Thoracic aorta (tissue), 2 donors: ENCODE measurements at regions not wholly inside any gene's neighbourhood (a gene's known extent, or its start where the extent isn't known, plus 50 kb on each side); places are given as distances from the start of the nearest gene placed in this dataset.

Source experiments
- ATAC-seq: fragments of 150-250 bp; one replicate; pipeline ENCODE4 v1.8.0; 2017; ENCODE audit warnings: low read depth; ENCODE audit not compliant: insufficient number of reproducible peaks, low FRiP score
- DNase-seq: peaks from one replicate; pipeline ENCODE4 v3.0.0-alpha.2; 2020; ENCODE audit warnings: low spot score
- H3K27ac ChIP-seq, 2 donors: fragments of 200-600 bp; sonication (generic); 1 replicate in 1 of 2; 2 replicates in 1 of 2; pipeline ENCODE4 v1.5.1; 2016; ENCODE audit warnings: mild to moderate bottlenecking in 2 of 2, moderate library complexity in 2 of 2
- H3K27me3 ChIP-seq: fragments of 200-600 bp; sonication (generic); replicated peaks from 2 replicates; pipeline ENCODE4 v1.6.0; 2016; ENCODE audit warnings: mild to moderate bottlenecking; ENCODE audit not compliant: insufficient read depth
- H3K36me3 ChIP-seq: fragments of 200-600 bp; sonication (generic); one replicate; pipeline ENCODE4 v1.5.1; 2016
- H3K4me1 ChIP-seq, 2 donors: fragments of 200-600 bp; sonication (generic); 1 replicate in 1 of 2; 2 replicates in 1 of 2; pipeline versions ENCODE4 v1.5.1 to v1.6.0; 2016; ENCODE audit warnings: low read depth in 2 of 2, mild to moderate bottlenecking in 1 of 2; ENCODE audit not compliant: control insufficient read depth in 1 of 2
- H3K4me3 ChIP-seq: fragments of 200-600 bp; sonication (generic); 2 replicates; pipeline ENCODE4 v1.5.1; 2016; ENCODE audit warnings: mild to moderate bottlenecking
- H3K9me3 ChIP-seq: fragments of 200-600 bp; sonication (generic); 2 replicates; pipeline ENCODE4 v1.5.1; 2016
- CTCF ChIP-seq: fragments of 200-600 bp; sonication (generic); IDR thresholded peaks from one replicate; pipeline ENCODE4 v1.5.1; 2019; ENCODE audit warnings: antibody characterized with exemption

DNA sequence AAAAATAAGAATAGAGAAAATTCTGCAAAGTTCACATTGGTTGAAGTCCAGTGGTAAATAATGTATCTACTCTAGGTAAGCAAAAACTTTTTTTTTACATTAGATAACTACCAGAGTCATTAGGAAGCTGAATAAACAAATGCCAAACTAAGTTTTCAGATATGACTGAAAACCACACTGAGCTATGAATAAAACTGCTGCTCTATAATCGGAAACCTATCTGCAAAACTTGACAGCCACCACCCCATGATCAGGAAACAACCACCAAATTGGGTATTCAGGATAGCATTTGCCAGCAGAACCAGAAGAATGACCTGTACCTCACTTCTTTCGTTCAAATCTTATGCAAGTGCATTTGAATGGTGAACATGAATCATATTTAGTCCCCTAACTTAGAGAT is 173.0 kb upstream of the TET2 start:
- Histone ChIP-seq H3K4me3 (no peak overlapping the region), H3K9me3 (no peaks in the 10 kb centered on the region), H3K4me1 (no peaks in the 10 kb centered on the region), H3K27ac (no peak overlapping the region), H3K36me3 (no peaks in the 10 kb centered on the region), H3K27me3 (no peaks in the 10 kb centered on the region)
- no peak for ATAC-seq
- DNase-seq, result no peak
- no peak for TF ChIP-seq CTCF

DNA sequence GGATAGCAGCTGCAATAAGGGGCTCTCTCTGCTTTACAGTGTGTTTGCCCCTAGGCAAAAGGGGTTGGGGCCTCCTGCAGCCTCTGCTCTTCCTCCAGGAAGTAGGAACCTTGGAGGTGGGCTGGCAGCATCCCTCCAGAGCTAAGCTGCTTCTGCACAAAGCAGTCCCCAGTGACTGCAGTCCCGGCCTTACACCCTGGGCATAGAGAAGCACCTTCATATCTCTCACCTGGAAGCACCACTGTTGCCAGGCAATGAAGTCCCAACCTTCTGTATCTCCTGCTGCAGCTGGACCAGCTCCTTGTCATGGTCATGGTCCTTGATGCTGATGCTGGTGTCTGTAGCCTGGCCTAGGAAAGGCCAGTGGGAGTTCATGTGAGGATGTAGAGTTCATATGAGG is 171.1 kb upstream of the TET2 start:
- no peak for ATAC-seq

DNA sequence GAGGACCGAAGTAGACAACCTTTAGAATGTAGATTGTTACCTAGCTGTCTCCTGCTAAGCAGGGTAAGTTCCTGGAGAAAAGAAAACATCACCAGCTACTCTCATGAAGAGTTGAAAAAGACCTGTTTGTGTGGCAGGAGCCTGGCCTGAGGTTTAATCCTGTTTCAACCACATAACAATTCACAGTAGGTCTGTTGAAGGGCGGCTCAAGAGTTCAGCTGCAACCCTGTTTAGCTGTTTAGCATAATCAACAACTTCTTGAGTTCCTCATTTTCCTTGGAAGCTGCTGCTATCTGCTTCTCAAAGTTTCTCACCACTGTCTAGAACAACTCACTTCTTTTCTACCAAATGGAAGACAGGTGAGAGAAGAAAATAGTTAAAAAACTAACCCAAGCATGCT is 170.4 kb upstream of the TET2 start:
- Histone ChIP-seq H3K9me3 (no peaks in the 10 kb centered on the region), H3K4me3 (no peak overlapping the region), H3K36me3 (no peaks in the 10 kb centered on the region), H3K27me3 (no peaks in the 10 kb centered on the region), H3K4me1 (no peaks in the 10 kb centered on the region), H3K27ac (no peak overlapping the region)
- no peak for TF ChIP-seq CTCF
- DNase-seq, result no peak
- ATAC-seq, result no peak

More for the DNA sequence above, 171.1 kb upstream of the TET2 start:
- H3K27me3 ChIP-seq, result no peaks in the 10 kb centered on the region
- H3K4me1 ChIP-seq, result no peaks in the 10 kb centered on the region
- no peaks in the 10 kb centered on the region for H3K36me3 ChIP-seq
- H3K4me3 ChIP-seq, result no peak overlapping the region
- no peak overlapping the region for H3K27ac ChIP-seq
- H3K9me3 ChIP-seq, result no peaks in the 10 kb centered on the region
- DNase-seq, result no peak
- TF ChIP-seq CTCF, result no peak

- Histone ChIP-seq H3K4me3 (no peak overlapping the region), H3K27me3 (no peaks in the 10 kb centered on the region), H3K36me3 (no peaks in the 10 kb centered on the region), H3K9me3 (no peaks in the 10 kb centered on the region), H3K27ac (no peak overlapping the region), H3K4me1 (no peaks in the 10 kb centered on the region)
- no peak for DNase-seq
- no peak for ATAC-seq
- TF ChIP-seq CTCF, result no peak
These were observed 167.5 kb upstream of the TET2 start for GRCh38 chr4:104979083-104979760.

- no peak overlapping the region for H3K4me3 ChIP-seq
- H3K4me1 ChIP-seq, result no peaks in the 10 kb centered on the region
- ATAC-seq (no peak), DNase-seq (no peak)
- no peak overlapping the region for H3K27ac ChIP-seq
- no peaks in the 10 kb centered on the region for H3K36me3 ChIP-seq
- TF ChIP-seq CTCF, result no peak
- no peaks in the 10 kb centered on the region for H3K27me3 ChIP-seq
- no peaks in the 10 kb centered on the region for H3K9me3 ChIP-seq
These were observed 163.0 kb upstream of the TET2 start for GRCh38 chr4:104983615-104984179.
